CD8-positive, alpha-beta memory T cell (primary cell): ENCODE measurements at regions not wholly inside any gene's neighbourhood (a gene's known extent, or its start where the extent isn't known, plus 50 kb on each side); places are given as distances from the start of the nearest gene placed in this dataset.

Source experiments
- CTCF ChIA-PET: fragments of 350-600 bp; sonication (Branson Sonifier 250); formaldehyde crosslinking; loops from one replicate; lab custom pipeline; 2021; ENCODE audit warnings: antibody characterized with exemption; lab: Charles Lee
- POLR2A ChIA-PET: fragments of 350-600 bp; sonication (Branson Sonifier 250); formaldehyde crosslinking; loops from one replicate; lab custom pipeline; 2021; ENCODE audit warnings: antibody characterized with exemption; lab: Charles Lee
- DNase-seq, 5 donors: peaks; one replicate each; pipeline versions ENCODE4 v3.0.0 to v3.0.0-alpha.2; 2020 to 2022; ENCODE audit warnings: mixed read lengths in 1 of 5
- H3K27ac ChIP-seq: one replicate; pipeline ENCODE4 v1.7.0; 2013; ENCODE audit warnings: low read depth, mild to moderate bottlenecking, low read length, moderate library complexity
- H3K27me3 ChIP-seq: 2 replicates; pipeline ENCODE4 v1.7.0; 2013; ENCODE audit warnings: low read length, mild to moderate bottlenecking; ENCODE audit not compliant: insufficient read depth, poor library complexity, severe bottlenecking
- H3K36me3 ChIP-seq: 2 replicates; pipeline ENCODE4 v1.7.0; 2013; ENCODE audit warnings: mild to moderate bottlenecking, low read length, moderate library complexity; ENCODE audit not compliant: insufficient read depth
- H3K4me1 ChIP-seq: 2 replicates; pipeline ENCODE4 v1.7.0; 2013; ENCODE audit warnings: mild to moderate bottlenecking, low read length, moderate library complexity; ENCODE audit not compliant: insufficient read depth
- H3K4me3 ChIP-seq: 2 replicates; pipeline ENCODE4 v1.7.0; 2013; ENCODE audit warnings: mild to moderate bottlenecking, low read length
- H3K9me3 ChIP-seq: 2 replicates; pipeline ENCODE4 v1.7.0; 2013; ENCODE audit warnings: mild to moderate bottlenecking, low read length
- H3K27ac Mint-ChIP-seq, 8 donors: one replicate each; pipeline ENCODE4 v1.8.0; 2020 to 2021; ENCODE audit warnings: mixed read lengths in 8 of 8, mild to moderate bottlenecking in 6 of 8, inconsistent platforms in 3 of 8, moderate library complexity in 3 of 8
- H3K27me3 Mint-ChIP-seq, 2 donors: one replicate each; pipeline ENCODE4 v1.8.0; 2020 to 2021; ENCODE audit warnings: mixed read lengths in 2 of 2, mild to moderate bottlenecking in 1 of 2, moderate library complexity in 1 of 2
- H3K36me3 Mint-ChIP-seq, 3 donors: one replicate each; pipeline ENCODE4 v1.8.0; 2020 to 2021; ENCODE audit warnings: mixed read lengths in 3 of 3, inconsistent platforms in 1 of 3, mild to moderate bottlenecking in 1 of 3
- H3K4me1 Mint-ChIP-seq, 3 donors: one replicate each; pipeline ENCODE4 v1.8.0; 2020 to 2021; ENCODE audit warnings: mixed read lengths in 3 of 3, inconsistent platforms in 1 of 3, mild to moderate bottlenecking in 1 of 3
- H3K4me3 Mint-ChIP-seq, 7 donors: one replicate each; pipeline ENCODE4 v1.8.0; 2020 to 2021; ENCODE audit warnings: mixed read lengths in 7 of 7, mild to moderate bottlenecking in 6 of 7, moderate library complexity in 4 of 7, inconsistent platforms in 2 of 7
- H3K9me3 Mint-ChIP-seq, 5 donors: one replicate each; pipeline ENCODE4 v1.8.0; 2020 to 2022; ENCODE audit warnings: mixed read lengths in 5 of 5, mild to moderate bottlenecking in 3 of 5, moderate library complexity in 2 of 5, inconsistent platforms in 1 of 5

GRCh38 chr11:95373241-95373640, 142.2 kb upstream of the SESN3 start:
- CTCF ChIA-PET, result no interaction called here
- Mint-ChIP-seq H3K27me3 (peaks cover 4 to 5% of the 10 kb centered on the region in 2 donors), H3K27ac (no peak overlapping the region), H3K4me1 (no peaks in the 10 kb centered on the region), H3K4me3 (no peak overlapping the region), H3K36me3 (no peaks in the 10 kb centered on the region), H3K9me3 (no peaks in the 10 kb centered on the region)
- Histone ChIP-seq H3K27ac (no peak overlapping the region), H3K9me3 (no peaks in the 10 kb centered on the region), H3K36me3 (no peaks in the 10 kb centered on the region), H3K27me3 (no peaks in the 10 kb centered on the region), H3K4me1 (no peaks in the 10 kb centered on the region), H3K4me3 (no peak overlapping the region)
- POLR2A ChIA-PET, result no interaction called here
- no peak for DNase-seq

- H3K9me3 ChIP-seq, result no peaks in the 10 kb centered on the region
Measured at GRCh38 chr11:95372097-95372656, 141.2 kb upstream of the SESN3 start.

GRCh38 chr11:95371153-95371552, 140.2 kb upstream of the SESN3 start:
- Histone ChIP-seq H3K27me3 (no peaks in the 10 kb centered on the region), H3K36me3 (no peaks in the 10 kb centered on the region), H3K9me3 (no peaks in the 10 kb centered on the region), H3K4me3 (no peak overlapping the region), H3K27ac (no peak overlapping the region), H3K4me1 (no peaks in the 10 kb centered on the region)
- H3K36me3 Mint-ChIP-seq, result no peaks in the 10 kb centered on the region
- H3K27ac Mint-ChIP-seq, result no peak overlapping the region
- DNase-seq, result no peak
- POLR2A ChIA-PET, result no interaction called here
- H3K4me3 Mint-ChIP-seq, result no peak overlapping the region
- peaks cover 4 to 5% of the 10 kb centered on the region in 2 donors for H3K27me3 Mint-ChIP-seq
- CTCF ChIA-PET, result no interaction called here
- H3K4me1 Mint-ChIP-seq, result no peaks in the 10 kb centered on the region
- H3K9me3 Mint-ChIP-seq, result no peaks in the 10 kb centered on the region

More at GRCh38 chr11:95372097-95372656, 141.2 kb upstream of the SESN3 start:
- POLR2A ChIA-PET, result no interaction called here
- no peaks in the 10 kb centered on the region for H3K4me1 ChIP-seq
- H3K27ac ChIP-seq, result no peak overlapping the region
- Mint-ChIP-seq H3K4me3 (no peak overlapping the region), H3K4me1 (no peaks in the 10 kb centered on the region), H3K27me3 (peaks cover 4 to 5% of the 10 kb centered on the region in 2 donors), H3K27ac (no peak overlapping the region), H3K9me3 (no peaks in the 10 kb centered on the region), H3K36me3 (no peaks in the 10 kb centered on the region)
- H3K4me3 ChIP-seq, result no peak overlapping the region
- CTCF ChIA-PET, result no interaction called here
- DNase-seq, result no peak
- H3K27me3 ChIP-seq, result no peaks in the 10 kb centered on the region
- no peaks in the 10 kb centered on the region for H3K36me3 ChIP-seq

- no peak for DNase-seq
- Histone ChIP-seq H3K27me3 (no peaks in the 10 kb centered on the region), H3K27ac (no peak overlapping the region), H3K9me3 (no peaks in the 10 kb centered on the region), H3K4me1 (no peaks in the 10 kb centered on the region), H3K36me3 (no peaks in the 10 kb centered on the region), H3K4me3 (no peak overlapping the region)
- Mint-ChIP-seq H3K4me1 (no peaks in the 10 kb centered on the region), H3K36me3 (no peaks in the 10 kb centered on the region), H3K4me3 (no peak overlapping the region), H3K27ac (no peak overlapping the region), H3K9me3 (no peaks in the 10 kb centered on the region), H3K27me3 (peaks cover 0 to 4% of the 10 kb centered on the region in 2 donors)
- ChIA-PET POLR2A (no interaction called here), CTCF (no interaction called here)
Measured at GRCh38 chr11:95367726-95368125, 136.7 kb upstream of the SESN3 start.

GRCh38 chr11:95365348-95365747, 134.3 kb upstream of the SESN3 start:
- no peaks in the 10 kb centered on the region for H3K9me3 Mint-ChIP-seq
- peaks cover 0 to 4% of the 10 kb centered on the region in 2 donors for H3K27me3 Mint-ChIP-seq
- H3K4me3 Mint-ChIP-seq, result no peak overlapping the region
- H3K4me3 ChIP-seq, result no peak overlapping the region
- no peaks in the 10 kb centered on the region for H3K9me3 ChIP-seq
- H3K27ac ChIP-seq, result no peak overlapping the region
- no peaks in the 10 kb centered on the region for H3K27me3 ChIP-seq
- no peak overlapping the region for H3K27ac Mint-ChIP-seq
- ChIA-PET CTCF (no interaction called here), POLR2A (no interaction called here)
- no peaks in the 10 kb centered on the region for H3K4me1 Mint-ChIP-seq
- no peak for DNase-seq
- no peaks in the 10 kb centered on the region for H3K36me3 ChIP-seq
- H3K36me3 Mint-ChIP-seq, result no peaks in the 10 kb centered on the region
- no peaks in the 10 kb centered on the region for H3K4me1 ChIP-seq

GRCh38 chr11:95364324-95365295, 133.6 kb upstream of the SESN3 start:
- Mint-ChIP-seq H3K4me3 (no peak overlapping the region), H3K4me1 (no peaks in the 10 kb centered on the region), H3K27me3 (peaks cover 2 to 4% of the 10 kb centered on the region in 2 donors), H3K36me3 (no peaks in the 10 kb centered on the region), H3K27ac (no peak overlapping the region), H3K9me3 (no peaks in the 10 kb centered on the region)
- CTCF ChIA-PET, result no interaction called here
- H3K36me3 ChIP-seq, result no peaks in the 10 kb centered on the region
- no peak overlapping the region for H3K4me3 ChIP-seq
- H3K27me3 ChIP-seq, result no peaks in the 10 kb centered on the region
- H3K9me3 ChIP-seq, result no peaks in the 10 kb centered on the region
- no peak for DNase-seq
- POLR2A ChIA-PET, result no interaction called here
- no peak overlapping the region for H3K27ac ChIP-seq
- H3K4me1 ChIP-seq, result no peaks in the 10 kb centered on the region

GRCh38 chr11:95363708-95364107, 132.7 kb upstream of the SESN3 start:
- no peak overlapping the region for H3K27ac ChIP-seq
- no peaks in the 10 kb centered on the region for H3K4me1 ChIP-seq
- peaks cover 2 to 4% of the 10 kb centered on the region in 2 donors for H3K27me3 Mint-ChIP-seq
- H3K9me3 Mint-ChIP-seq, result no peaks in the 10 kb centered on the region
- CTCF ChIA-PET, result no interaction called here
- H3K36me3 Mint-ChIP-seq, result no peaks in the 10 kb centered on the region
- H3K27me3 ChIP-seq, result no peaks in the 10 kb centered on the region
- no peaks in the 10 kb centered on the region for H3K36me3 ChIP-seq
- H3K4me3 Mint-ChIP-seq, result no peak overlapping the region
- DNase-seq, result no peak
- H3K9me3 ChIP-seq, result no peaks in the 10 kb centered on the region
- POLR2A ChIA-PET, result no interaction called here
- no peak overlapping the region for H3K4me3 ChIP-seq
- H3K4me1 Mint-ChIP-seq, result no peaks in the 10 kb centered on the region
- no peak overlapping the region for H3K27ac Mint-ChIP-seq

GRCh38 chr11:95363164-95363563, 132.2 kb upstream of the SESN3 start:
- DNase-seq, result no peak
- H3K9me3 Mint-ChIP-seq, result no peaks in the 10 kb centered on the region
- no peaks in the 10 kb centered on the region for H3K4me1 ChIP-seq
- H3K36me3 ChIP-seq, result no peaks in the 10 kb centered on the region
- no peaks in the 10 kb centered on the region for H3K27me3 ChIP-seq
- no peak overlapping the region for H3K4me3 Mint-ChIP-seq
- no peaks in the 10 kb centered on the region for H3K9me3 ChIP-seq
- H3K36me3 Mint-ChIP-seq, result no peaks in the 10 kb centered on the region
- no peak overlapping the region for H3K4me3 ChIP-seq
- CTCF ChIA-PET, result no interaction called here
- peak overlapping the region in 1 of 8 donors; percentile 52 for H3K27ac Mint-ChIP-seq
- H3K27ac ChIP-seq, result no peak overlapping the region
- POLR2A ChIA-PET, result no interaction called here
- peaks cover 2 to 4% of the 10 kb centered on the region in 2 donors for H3K27me3 Mint-ChIP-seq
- no peaks in the 10 kb centered on the region for H3K4me1 Mint-ChIP-seq
